SU-DHL-6 (cell line): ENCODE measurements at regions not wholly inside any gene's neighbourhood (a gene's known extent, or its start where the extent isn't known, plus 50 kb on each side); places are given as distances from the start of the nearest gene placed in this dataset.

Source experiments
- H2AFZ ChIP-seq: fragments of 200-600 bp; sonication (generic); 2 replicates; pipeline ENCODE4 v1.6.1; 2014; ENCODE audit warnings: low read depth, mild to moderate bottlenecking, moderate library complexity, mixed read lengths, antibody characterized with exemption, low read length; ENCODE audit not compliant: severe bottlenecking
- H3F3A ChIP-seq: fragments of 200-600 bp; shearing (Covaris generic); 2 replicates; pipeline ENCODE4 v1.6.0; 2016; ENCODE audit warnings: antibody characterized with exemption, mild to moderate bottlenecking; ENCODE audit not compliant: insufficient read depth
- H3K27ac ChIP-seq: fragments of 200-600 bp; sonication (generic); 2 replicates; pipeline ENCODE4 v1.5.1; 2016; ENCODE audit warnings: low read depth, mild to moderate bottlenecking, low read length, moderate library complexity, mixed read lengths
- H3K27me3 ChIP-seq: fragments of 200-600 bp; sonication (generic), shearing (Covaris generic); 2 replicates; pipeline ENCODE4 v1.6.0; 2014; ENCODE audit warnings: mild to moderate bottlenecking, low read length
- H3K36me3 ChIP-seq: fragments of 200-600 bp; sonication (generic); 2 replicates; pipeline ENCODE4 v1.6.1; 2014; ENCODE audit warnings: mild to moderate bottlenecking, low read length, mixed read lengths
- H3K4me2 ChIP-seq: fragments of 300-600, 200-600 bp; shearing (Covaris generic), sonication (generic); 2 replicates; pipeline ENCODE4 v1.6.0; 2014; ENCODE audit warnings: low read length, low read depth, mild to moderate bottlenecking; ENCODE audit not compliant: poor library complexity, severe bottlenecking
- H3K4me3 ChIP-seq: fragments of 200-600 bp; sonication (generic); 2 replicates; pipeline ENCODE4 v1.5.1; 2014; ENCODE audit warnings: antibody characterized with exemption, low read length, mild to moderate bottlenecking, mixed read lengths; ENCODE audit not compliant: insufficient read depth, poor library complexity, severe bottlenecking
- H3K79me2 ChIP-seq: fragments of 200-600 bp; sonication (generic); 2 replicates; pipeline ENCODE4 v1.6.1; 2014; ENCODE audit warnings: mild to moderate bottlenecking, low read length, moderate library complexity; ENCODE audit not compliant: insufficient read depth
- H3K9ac ChIP-seq: fragments of 200-600 bp; sonication (generic); 2 replicates; pipeline ENCODE4 v1.7.0; 2014; ENCODE audit warnings: mild to moderate bottlenecking, low read length
- H3K9me2 ChIP-seq: fragments of 200-600 bp; sonication (generic); replicated peaks from 2 replicates; pipeline ENCODE4 v1.6.1; 2014; ENCODE audit warnings: low read length; ENCODE audit not compliant: insufficient read depth
- H3K9me3 ChIP-seq: fragments of 200-600 bp; sonication (generic); 2 replicates; pipeline ENCODE4 v1.6.1; 2014; ENCODE audit warnings: low read length, mixed read lengths; ENCODE audit not compliant: insufficient read depth
- H4K20me1 ChIP-seq: fragments of 200-600 bp; sonication (generic); 2 replicates; pipeline ENCODE4 v1.6.1; 2014; ENCODE audit warnings: low read depth, mild to moderate bottlenecking, antibody characterized with exemption, low read length, moderate library complexity, mixed read lengths
- CTCF ChIP-seq: fragments of 200-600 bp; sonication (generic); IDR thresholded peaks from one replicate; pipeline ENCODE4 v1.5.1; 2017; ENCODE audit warnings: antibody characterized with exemption, mild to moderate bottlenecking, low read length, moderate library complexity; ENCODE audit not compliant: insufficient read depth, poor library complexity, severe bottlenecking
- EZH2phosphoT487 ChIP-seq: fragments of 200-600 bp; sonication (generic), shearing (Covaris generic); conservative IDR thresholded peaks from 2 replicates; pipeline ENCODE4 v1.6.1; 2018; ENCODE audit warnings: mild to moderate bottlenecking, antibody characterized with exemption, low read length, moderate library complexity, mixed read lengths

DNA sequence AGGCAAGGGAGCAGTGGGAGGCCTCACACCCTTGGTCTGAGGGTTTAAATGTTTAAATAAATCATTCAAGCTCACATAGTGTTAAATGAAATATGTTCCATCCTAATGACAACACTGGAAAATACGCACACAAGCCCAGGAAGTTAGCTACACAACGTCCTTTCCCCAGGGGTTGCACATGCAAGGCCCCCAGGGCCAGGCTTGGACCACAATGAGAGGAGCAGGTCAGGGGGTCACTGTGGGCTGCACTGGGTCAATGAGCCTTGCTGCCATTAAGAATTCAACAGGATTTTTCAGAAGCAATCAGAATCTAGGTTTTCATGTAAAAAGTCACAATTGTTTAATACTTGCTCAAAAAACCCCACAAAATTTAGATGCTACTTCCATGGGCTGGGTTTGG is 64.9 kb upstream of the ADCY1 start:
- Histone ChIP-seq H3K36me3 (no peaks in the 10 kb centered on the region), H3F3A (no peaks in the 10 kb centered on the region), H3K27me3 (no peaks in the 10 kb centered on the region), H3K9me3 (peaks cover 4% of the 10 kb centered on the region; the same call in 1 of the 2 replicates), H3K9me2 (no peaks in the 10 kb centered on the region), H3K27ac (no peak overlapping the region), H2AFZ (no peak overlapping the region), H3K79me2 (no peaks in the 10 kb centered on the region), H4K20me1 (no peaks in the 10 kb centered on the region), H3K9ac (no peak overlapping the region), H3K4me3 (no peak overlapping the region), H3K4me2 (no peak overlapping the region)
- no peak for TF ChIP-seq CTCF
- TF ChIP-seq EZH2phosphoT487: no peak

- Histone ChIP-seq H3K9me3 (peaks cover 4% of the 10 kb centered on the region; the same call in 1 of the 2 replicates), H3K9me2 (no peaks in the 10 kb centered on the region), H3K79me2 (no peaks in the 10 kb centered on the region), H3K27ac (no peak overlapping the region), H3K9ac (no peak overlapping the region), H2AFZ (no peak overlapping the region), H4K20me1 (no peaks in the 10 kb centered on the region), H3K4me2 (no peak overlapping the region), H3K36me3 (no peaks in the 10 kb centered on the region), H3K27me3 (no peaks in the 10 kb centered on the region), H3F3A (no peaks in the 10 kb centered on the region), H3K4me3 (no peak overlapping the region)
- no peak for TF ChIP-seq CTCF
- no peak for TF ChIP-seq EZH2phosphoT487
Observed at GRCh38 chr7:45511721-45512597, 62.2 kb upstream of the ADCY1 start.

DNA sequence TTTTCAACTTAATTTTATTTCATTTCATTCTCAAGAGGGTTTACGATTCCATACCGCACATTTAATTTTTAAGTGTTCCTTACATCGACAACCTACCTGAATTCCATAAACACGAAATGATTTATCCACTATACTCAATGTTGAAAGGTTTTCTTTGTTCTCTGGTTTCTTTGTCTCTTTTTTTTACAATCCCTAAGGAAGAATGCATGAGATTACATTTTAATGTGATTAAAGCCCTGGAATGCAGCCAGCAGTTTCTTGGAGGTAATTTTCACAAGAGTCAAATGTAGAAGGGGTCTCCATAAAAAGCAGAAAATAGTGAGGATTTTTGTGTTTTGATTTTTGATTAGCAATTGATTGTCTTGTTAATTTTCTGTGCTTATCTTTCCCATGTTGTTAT is 59.2 kb upstream of the ADCY1 start:
- H3K36me3 ChIP-seq: no peaks in the 10 kb centered on the region; the same call in 1 of the 2 replicates
- no peaks in the 10 kb centered on the region for H3F3A ChIP-seq
- H3K79me2 ChIP-seq: no peaks in the 10 kb centered on the region
- H3K27ac ChIP-seq: no peak overlapping the region
- H3K27me3 ChIP-seq: no peaks in the 10 kb centered on the region
- H4K20me1 ChIP-seq: no peaks in the 10 kb centered on the region
- no peak overlapping the region for H3K4me2 ChIP-seq
- H3K9ac ChIP-seq: no peak overlapping the region
- TF ChIP-seq EZH2phosphoT487: no peak
- no peak for TF ChIP-seq CTCF
- no peaks in the 10 kb centered on the region for H3K9me3 ChIP-seq
- H3K4me3 ChIP-seq: no peak overlapping the region
- no peak overlapping the region for H2AFZ ChIP-seq
- no peaks in the 10 kb centered on the region for H3K9me2 ChIP-seq
